Spinal cord (tissue), 9 donors: ENCODE measurements at regions not wholly inside any gene's neighbourhood (a gene's known extent, or its start where the extent isn't known, plus 50 kb on each side); places are given as distances from the start of the nearest gene placed in this dataset.
"Not testable (repeated sequence)": the region's sequence is repeated elsewhere in the genome, so short reads cannot be mapped to it uniquely, and the experiment has no call there.

ENCODE experiments used
- DNase-seq, 6 donors: peaks; one replicate each; pipeline versions ENCODE4 v3.0.0 to v3.0.0-alpha.2; 2013 to 2015; ENCODE audit warnings: low spot score in 6 of 6, low read depth in 4 of 6
- H3K27ac ChIP-seq: one replicate; pipeline ENCODE4 v1.5.1; 2013; ENCODE audit warnings: low read depth, low read length, control low read depth
- H3K27me3 ChIP-seq: one replicate; pipeline ENCODE4 v1.6.1; 2013; ENCODE audit warnings: low read length; ENCODE audit not compliant: control insufficient read depth, insufficient read depth
- H3K36me3 ChIP-seq: one replicate; pipeline ENCODE4 v1.6.1; 2013; ENCODE audit warnings: low read length; ENCODE audit not compliant: control insufficient read depth, insufficient read depth
- H3K4me1 ChIP-seq: one replicate; pipeline ENCODE4 v1.6.1; 2013; ENCODE audit warnings: low read length; ENCODE audit not compliant: control insufficient read depth, insufficient read depth
- H3K4me3 ChIP-seq: one replicate; pipeline ENCODE4 v1.5.1; 2013; ENCODE audit warnings: low read depth, low read length, control low read depth
- H3K9me3 ChIP-seq: one replicate; pipeline ENCODE4 v1.6.1; 2013; ENCODE audit warnings: low read length; ENCODE audit not compliant: control insufficient read depth, insufficient read depth
- WGBS: methylation state at CpG from one replicate; pipeline ENCODE4 v1.1.5; 2013; ENCODE audit warnings: missing lambda C conversion rate; ENCODE audit not compliant: insufficient coverage; 5-methylcytosine and 5-hydroxymethylcytosine counted together
- donor health status: healthy.

GRCh38 chr14:106377432-106377831 lies 851.0 kb downstream of the TMEM121 start:
- H3K36me3 ChIP-seq: no peaks in the 10 kb centered on the region
- no CpG with 5 or more reads among the region's 1 CpG for WGBS

GRCh38 chr14:106378191-106378590 lies 851.8 kb downstream of the TMEM121 start:
- Histone ChIP-seq H3K4me3 (no peak overlapping the region), H3K27me3 (no peaks in the 10 kb centered on the region), H3K36me3 (no peaks in the 10 kb centered on the region), H3K4me1 (no peaks in the 10 kb centered on the region), H3K9me3 (peaks cover 10% of the 10 kb centered on the region), H3K27ac (no peak overlapping the region)
- no peak for DNase-seq
- 5% methylated on average over 3 of the region's 3 CpGs for WGBS

More at GRCh38 chr14:106377432-106377831, 851.0 kb downstream of the TMEM121 start:
- H3K4me3 ChIP-seq: no peak overlapping the region
- H3K27me3 ChIP-seq: no peaks in the 10 kb centered on the region
- DNase-seq: no peak
- peaks cover 10% of the 10 kb centered on the region for H3K9me3 ChIP-seq
- H3K4me1 ChIP-seq: no peaks in the 10 kb centered on the region
- no peak overlapping the region for H3K27ac ChIP-seq

- DNase-seq: no peak
- Histone ChIP-seq H3K9me3 (peaks cover 6% of the 10 kb centered on the region), H3K4me1 (no peaks in the 10 kb centered on the region), H3K27ac (no peak overlapping the region), H3K4me3 (no peak overlapping the region), H3K27me3 (no peaks in the 10 kb centered on the region), H3K36me3 (no peaks in the 10 kb centered on the region)
- no CpG with 5 or more reads among the region's 2 CpGs for WGBS
Observed at GRCh38 chr14:106380740-106381139, 854.4 kb downstream of the TMEM121 start.

- H3K4me1 ChIP-seq, H3K27me3 ChIP-seq, H3K36me3 ChIP-seq, H3K4me3 ChIP-seq, H3K27ac ChIP-seq, H3K9me3 ChIP-seq, DNase-seq: not testable (repeated sequence)
- 75% methylated on average over 4 of the region's 9 CpGs for WGBS
Observed at GRCh38 chr14:106389186-106389585, 862.8 kb downstream of the TMEM121 start.

GRCh38 chr14:106390401-106390800 lies 864.0 kb downstream of the TMEM121 start:
- Histone ChIP-seq H3K4me3 (no peak overlapping the region), H3K36me3 (no peaks in the 10 kb centered on the region), H3K27me3 (no peaks in the 10 kb centered on the region), H3K27ac (no peak overlapping the region), H3K9me3 (peaks cover 4% of the 10 kb centered on the region), H3K4me1 (no peaks in the 10 kb centered on the region)
- WGBS: 81% methylated on average over 6 of the region's 6 CpGs
- no peak for DNase-seq

- DNase-seq: no peak
- WGBS: 59% methylated on average over 6 of the region's 6 CpGs
- Histone ChIP-seq H3K27ac (no peak overlapping the region), H3K9me3 (peaks cover 4% of the 10 kb centered on the region), H3K4me3 (no peak overlapping the region), H3K36me3 (no peaks in the 10 kb centered on the region), H3K4me1 (no peaks in the 10 kb centered on the region), H3K27me3 (no peaks in the 10 kb centered on the region)
Observed at GRCh38 chr14:106390947-106391346, 864.6 kb downstream of the TMEM121 start.

- WGBS: 20% methylated on average over 1 of the region's 2 CpGs
- Histone ChIP-seq H3K4me3 (no peak overlapping the region), H3K9me3 (peaks cover 2% of the 10 kb centered on the region), H3K36me3 (no peaks in the 10 kb centered on the region), H3K27me3 (no peaks in the 10 kb centered on the region), H3K4me1 (no peaks in the 10 kb centered on the region), H3K27ac (no peak overlapping the region)
- DNase-seq: no peak
Observed at GRCh38 chr14:106393742-106394141, 867.4 kb downstream of the TMEM121 start.

- H3K4me1 ChIP-seq: no peaks in the 10 kb centered on the region
- no peaks in the 10 kb centered on the region for H3K36me3 ChIP-seq
- H3K4me3 ChIP-seq: no peak overlapping the region
- 49% methylated on average over 2 of the region's 5 CpGs for WGBS
- H3K27ac ChIP-seq: no peak overlapping the region
- H3K27me3 ChIP-seq: no peaks in the 10 kb centered on the region
- peaks cover 2% of the 10 kb centered on the region for H3K9me3 ChIP-seq
- no peak for DNase-seq
Observed at GRCh38 chr14:106395456-106396050, 869.2 kb downstream of the TMEM121 start.

- Histone ChIP-seq H3K9me3 (peaks cover 2% of the 10 kb centered on the region), H3K36me3 (no peaks in the 10 kb centered on the region), H3K27ac (no peak overlapping the region), H3K4me3 (no peak overlapping the region), H3K27me3 (no peaks in the 10 kb centered on the region), H3K4me1 (no peaks in the 10 kb centered on the region)
- WGBS: 13% methylated on average over 1 of the region's 4 CpGs
- DNase-seq: no peak
Observed at GRCh38 chr14:106396999-106397398, 870.6 kb downstream of the TMEM121 start.

- H3K36me3 ChIP-seq, DNase-seq, H3K4me3 ChIP-seq, H3K27me3 ChIP-seq, H3K9me3 ChIP-seq, H3K4me1 ChIP-seq, H3K27ac ChIP-seq: not testable (repeated sequence)
- 56% methylated on average over 26 of the region's 42 CpGs for WGBS
Observed at GRCh38 chr14:106398931-106399331, 872.5 kb downstream of the TMEM121 start.
